ENCODE measurements at regions not wholly inside any gene's neighbourhood (a gene's known extent, or its start where the extent isn't known, plus 50 kb on each side); places are given as distances from the start of the nearest gene placed in this dataset.
"Not testable (repeated sequence)": the region's sequence is repeated elsewhere in the genome, so short reads cannot be mapped to it uniquely, and the experiment has no call there.

DNA sequence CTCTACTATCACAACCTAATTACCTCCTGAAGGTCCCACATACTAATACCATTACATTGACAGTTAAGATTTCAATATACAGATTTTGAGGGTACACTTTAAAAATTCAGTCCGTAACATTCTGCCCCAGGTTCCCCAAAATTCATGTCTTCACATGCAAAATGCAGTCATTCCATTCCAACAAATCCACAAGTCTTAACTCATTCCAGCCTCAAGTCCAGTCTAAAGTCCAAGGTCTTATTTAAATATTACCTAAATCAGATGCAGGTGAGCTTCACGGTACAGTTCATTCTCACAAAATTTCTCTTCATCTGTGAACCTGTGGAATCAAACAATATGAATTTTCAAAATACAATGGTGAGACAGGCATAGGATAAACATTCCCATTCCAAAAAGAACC lies 1332.0 kb downstream of the CDH12 start:
- TF ChIP-seq, protein P1, sequence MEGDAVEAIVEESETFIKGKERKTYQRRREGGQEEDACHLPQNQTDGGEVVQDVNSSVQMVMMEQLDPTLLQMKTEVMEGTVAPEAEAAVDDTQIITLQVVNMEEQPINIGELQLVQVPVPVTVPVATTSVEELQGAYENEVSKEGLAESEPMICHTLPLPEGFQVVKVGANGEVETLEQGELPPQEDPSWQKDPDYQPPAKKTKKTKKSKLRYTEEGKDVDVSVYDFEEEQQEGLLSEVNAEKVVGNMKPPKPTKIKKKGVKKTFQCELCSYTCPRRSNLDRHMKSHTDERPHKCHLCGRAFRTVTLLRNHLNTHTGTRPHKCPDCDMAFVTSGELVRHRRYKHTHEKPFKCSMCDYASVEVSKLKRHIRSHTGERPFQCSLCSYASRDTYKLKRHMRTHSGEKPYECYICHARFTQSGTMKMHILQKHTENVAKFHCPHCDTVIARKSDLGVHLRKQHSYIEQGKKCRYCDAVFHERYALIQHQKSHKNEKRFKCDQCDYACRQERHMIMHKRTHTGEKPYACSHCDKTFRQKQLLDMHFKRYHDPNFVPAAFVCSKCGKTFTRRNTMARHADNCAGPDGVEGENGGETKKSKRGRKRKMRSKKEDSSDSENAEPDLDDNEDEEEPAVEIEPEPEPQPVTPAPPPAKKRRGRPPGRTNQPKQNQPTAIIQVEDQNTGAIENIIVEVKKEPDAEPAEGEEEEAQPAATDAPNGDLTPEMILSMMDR (tag by site-specific recombination; IDR thresholded peaks at IDR 0.05): not testable (repeated sequence)
- TF ChIP-seq, protein P2, sequence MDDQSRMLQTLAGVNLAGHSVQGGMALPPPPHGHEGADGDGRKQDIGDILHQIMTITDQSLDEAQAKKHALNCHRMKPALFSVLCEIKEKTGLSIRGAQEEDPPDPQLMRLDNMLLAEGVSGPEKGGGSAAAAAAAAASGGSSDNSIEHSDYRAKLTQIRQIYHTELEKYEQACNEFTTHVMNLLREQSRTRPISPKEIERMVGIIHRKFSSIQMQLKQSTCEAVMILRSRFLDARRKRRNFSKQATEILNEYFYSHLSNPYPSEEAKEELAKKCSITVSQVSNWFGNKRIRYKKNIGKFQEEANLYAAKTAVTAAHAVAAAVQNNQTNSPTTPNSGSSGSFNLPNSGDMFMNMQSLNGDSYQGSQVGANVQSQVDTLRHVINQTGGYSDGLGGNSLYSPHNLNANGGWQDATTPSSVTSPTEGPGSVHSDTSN (CRISPR knock-in tag; IDR thresholded peaks at IDR 0.05): not testable (repeated sequence)
- not testable (repeated sequence) for TF ChIP-seq ZNF133, OSR2, ZNF24 (tag by site-specific recombination; IDR thresholded peaks at IDR 0.05)
- TF ChIP-seq, protein P3, sequence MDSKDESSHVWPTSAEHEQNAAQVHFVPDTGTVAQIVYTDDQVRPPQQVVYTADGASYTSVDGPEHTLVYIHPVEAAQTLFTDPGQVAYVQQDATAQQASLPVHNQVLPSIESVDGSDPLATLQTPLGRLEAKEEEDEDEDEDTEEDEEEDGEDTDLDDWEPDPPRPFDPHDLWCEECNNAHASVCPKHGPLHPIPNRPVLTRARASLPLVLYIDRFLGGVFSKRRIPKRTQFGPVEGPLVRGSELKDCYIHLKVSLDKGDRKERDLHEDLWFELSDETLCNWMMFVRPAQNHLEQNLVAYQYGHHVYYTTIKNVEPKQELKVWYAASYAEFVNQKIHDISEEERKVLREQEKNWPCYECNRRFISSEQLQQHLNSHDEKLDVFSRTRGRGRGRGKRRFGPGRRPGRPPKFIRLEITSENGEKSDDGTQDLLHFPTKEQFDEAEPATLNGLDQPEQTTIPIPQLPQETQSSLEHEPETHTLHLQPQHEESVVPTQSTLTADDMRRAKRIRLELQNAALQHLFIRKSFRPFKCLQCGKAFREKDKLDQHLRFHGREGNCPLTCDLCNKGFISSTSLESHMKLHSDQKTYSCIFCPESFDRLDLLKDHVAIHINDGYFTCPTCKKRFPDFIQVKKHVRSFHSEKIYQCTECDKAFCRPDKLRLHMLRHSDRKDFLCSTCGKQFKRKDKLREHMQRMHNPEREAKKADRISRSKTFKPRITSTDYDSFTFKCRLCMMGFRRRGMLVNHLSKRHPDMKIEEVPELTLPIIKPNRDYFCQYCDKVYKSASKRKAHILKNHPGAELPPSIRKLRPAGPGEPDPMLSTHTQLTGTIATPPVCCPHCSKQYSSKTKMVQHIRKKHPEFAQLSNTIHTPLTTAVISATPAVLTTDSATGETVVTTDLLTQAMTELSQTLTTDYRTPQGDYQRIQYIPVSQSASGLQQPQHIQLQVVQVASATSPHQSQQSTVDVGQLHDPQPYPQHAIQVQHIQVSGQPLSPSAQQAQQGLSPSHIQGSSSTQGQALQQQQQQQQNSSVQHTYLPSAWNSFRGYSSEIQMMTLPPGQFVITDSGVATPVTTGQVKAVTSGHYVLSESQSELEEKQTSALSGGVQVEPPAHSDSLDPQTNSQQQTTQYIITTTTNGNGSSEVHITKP (tag by site-specific recombination; IDR thresholded peaks at IDR 0.05): not testable (repeated sequence)
